ENCODE measurements at regions not wholly inside any gene's neighbourhood (a gene's known extent, or its start where the extent isn't known, plus 50 kb on each side); places are given as distances from the start of the nearest gene placed in this dataset.
"Not testable (repeated sequence)": the region's sequence is repeated elsewhere in the genome, so short reads cannot be mapped to it uniquely, and the experiment has no call there.

GRCh38 chrX:89021964-89022363, 274.9 kb downstream of the CPXCR1 start:
- DNase-seq: no peak

- DNase-seq: no peak
These were observed 286.7 kb downstream of the CPXCR1 start for GRCh38 chrX:89033723-89034122.

- DNase-seq: no peak
These were observed 287.7 kb downstream of the CPXCR1 start for GRCh38 chrX:89034679-89035078.

- DNase-seq: no peak
These were observed 306.2 kb downstream of the CPXCR1 start for GRCh38 chrX:89053223-89053622.

- DNase-seq: not testable (repeated sequence)
These were observed 352.6 kb downstream of the CPXCR1 start for GRCh38 chrX:89099587-89099986.

GRCh38 chrX:89124985-89125384, 378.0 kb downstream of the CPXCR1 start:
- no peak for DNase-seq

Measured in muscle of back (tissue), 3 donors.